H1 (cell line): ENCODE measurements at regions not wholly inside any gene's neighbourhood (a gene's known extent, or its start where the extent isn't known, plus 50 kb on each side); places are given as distances from the start of the nearest gene placed in this dataset.

Experiments
- CTCF ChIA-PET: fragments of 300-600 bp; sonication (Branson Sonifier 250); formaldehyde crosslinking; loops from one replicate; lab custom pipeline; 2021; ENCODE audit not compliant: partially characterized antibody; lab: Charles Lee
- POLR2A ChIA-PET: fragments of 300-600 bp; sonication (Branson Sonifier 250); formaldehyde crosslinking; loops from one replicate; lab custom pipeline; 2021; ENCODE audit warnings: inconsistent platforms; ENCODE audit not compliant: partially characterized antibody; lab: Charles Lee
- DNase-seq, 2 experiments: peaks; one replicate each; pipeline versions ENCODE4 v3.0.0 to v3.0.0-alpha.2; 2010 to 2022; ENCODE audit warnings: low spot score in 2 of 2, low read depth in 1 of 2, mixed read lengths in 1 of 2
- FAIRE-seq: peaks from 2 replicates; lab custom pipeline; 2011; peaks lifted over from hg19 to GRCh38; lab: Jason Lieb, UNC
- H2AFZ ChIP-seq: 2 replicates; pipeline ENCODE4 v1.8.1; 2012; ENCODE audit warnings: low read length, inconsistent platforms
- H2AK5ac ChIP-seq: 2 replicates; pipeline ENCODE4 v1.6.1; 2013; ENCODE audit warnings: low read depth, low read length
- H2BK120ac ChIP-seq: replicated peaks from 2 replicates; pipeline ENCODE3; 2013; ENCODE audit warnings: low read depth, low read length, inconsistent platforms
- H2BK12ac ChIP-seq: 2 replicates; pipeline ENCODE4 v1.6.1; 2013; ENCODE audit warnings: low read depth, low read length
- H2BK15ac ChIP-seq: 2 replicates; pipeline ENCODE4 v1.6.1; 2013; ENCODE audit warnings: low read length
- H2BK20ac ChIP-seq: 2 replicates; pipeline ENCODE4 v1.6.1; 2013; ENCODE audit warnings: low read length
- H2BK5ac ChIP-seq: 2 replicates; pipeline ENCODE4 v1.6.1; 2013; ENCODE audit warnings: low read depth, low read length
- H3K14ac ChIP-seq: 2 replicates; pipeline ENCODE4 v1.6.1; 2013; ENCODE audit warnings: inconsistent platforms; ENCODE audit not compliant: insufficient read length
- H3K18ac ChIP-seq: 2 replicates; pipeline ENCODE4 v1.6.1; 2013; ENCODE audit warnings: low read length; ENCODE audit errors: extremely low read depth
- H3K23ac ChIP-seq: 2 replicates; pipeline ENCODE4 v1.6.1; 2013; ENCODE audit warnings: inconsistent platforms; ENCODE audit not compliant: insufficient read length
- H3K23me2 ChIP-seq: 2 replicates; pipeline ENCODE4 v1.6.1; 2013; ENCODE audit warnings: low read depth, low read length
- H3K27ac ChIP-seq: 2 replicates; pipeline ENCODE4 v1.6.1; 2011; ENCODE audit warnings: low read depth, low read length, inconsistent platforms
- H3K27me3 ChIP-seq, 4 experiments: replicated peaks in 1 of 4; 1 replicate in 1 of 4; 2 replicates in 3 of 4; pipeline versions ENCODE4 v1.6.1 to v1.8.1; 2011 to 2013; ENCODE audit warnings: low read length in 3 of 4, mild to moderate bottlenecking in 3 of 4, inconsistent platforms in 2 of 4, mixed read lengths in 2 of 4, moderate library complexity in 1 of 4; ENCODE audit not compliant: control insufficient read depth in 3 of 4, insufficient read depth in 3 of 4; ENCODE audit errors: extremely low read depth in 1 of 4
- H3K36me3 ChIP-seq, 4 experiments: 2 replicates each; pipeline versions ENCODE4 v1.6.1 to v1.8.1; 2011 to 2013; ENCODE audit warnings: mild to moderate bottlenecking in 4 of 4, low read length in 3 of 4, moderate library complexity in 2 of 4, control low read depth in 1 of 4, inconsistent platforms in 1 of 4; ENCODE audit not compliant: insufficient read depth in 4 of 4, control insufficient read depth in 2 of 4
- H3K4ac ChIP-seq: replicated peaks from 2 replicates; pipeline ENCODE3; 2013; ENCODE audit warnings: low read length, low read depth, mixed read lengths, inconsistent platforms; ENCODE audit not compliant: insufficient read length
- H3K4me1 ChIP-seq, 4 experiments: replicated peaks in 1 of 4; 1 replicate in 1 of 4; 2 replicates in 3 of 4; pipeline versions ENCODE4 v1.6.1 to v1.8.1; 2011 to 2013; ENCODE audit warnings: low read length in 3 of 4, inconsistent platforms in 2 of 4, mixed read lengths in 1 of 4; ENCODE audit not compliant: insufficient read depth in 4 of 4, control insufficient read depth in 3 of 4
- H3K4me2 ChIP-seq, 2 experiments: 2 replicates each; pipeline versions ENCODE4 v1.6.1 to v1.8.1; 2011 to 2013; ENCODE audit warnings: low read depth in 2 of 2, low read length in 2 of 2, control low read depth in 1 of 2, inconsistent platforms in 1 of 2, mild to moderate bottlenecking in 1 of 2; ENCODE audit not compliant: insufficient read depth in 1 of 2
- H3K4me3 ChIP-seq, 4 experiments: fragments of 200-600, 300-600 bp in 1 of 4; sonication (generic), shearing (Covaris generic), sonication (Bioruptor Twin) in 1 of 4; 2 replicates each; pipeline versions ENCODE4 v1.5.1 to v1.8.1; 2011 to 2016; ENCODE audit warnings: low read length in 4 of 4, low read depth in 3 of 4, control low read depth in 2 of 4, inconsistent platforms in 2 of 4, mild to moderate bottlenecking in 2 of 4, mixed read lengths in 1 of 4, moderate library complexity in 1 of 4; ENCODE audit not compliant: insufficient read depth in 2 of 4; ENCODE audit errors: extremely low read depth in 1 of 4
- H3K56ac ChIP-seq: replicated peaks from 2 replicates; pipeline ENCODE3; 2013; ENCODE audit warnings: low read depth, mild to moderate bottlenecking, mixed read lengths, low read length, inconsistent platforms; ENCODE audit not compliant: insufficient read length
- H3K79me1 ChIP-seq: 2 replicates; pipeline ENCODE4 v1.6.1; 2013; ENCODE audit warnings: low read depth, low read length, control low read depth
- H3K79me2 ChIP-seq, 2 experiments: 2 replicates each; pipeline versions ENCODE4 v1.6.1 to v1.8.1; 2012 to 2013; ENCODE audit warnings: low read length in 2 of 2, mild to moderate bottlenecking in 2 of 2, inconsistent platforms in 1 of 2; ENCODE audit not compliant: insufficient read depth in 2 of 2, control insufficient read depth in 1 of 2
- H3K9ac ChIP-seq, 4 experiments: replicated peaks in 1 of 4; 1 replicate in 1 of 4; 2 replicates in 3 of 4; pipeline versions ENCODE4 v1.6.1 to v1.8.1; 2011 to 2013; ENCODE audit warnings: low read depth in 3 of 4, low read length in 3 of 4, control low read depth in 2 of 4, mild to moderate bottlenecking in 2 of 4, moderate library complexity in 2 of 4, inconsistent platforms in 1 of 4; ENCODE audit errors: extremely low read depth in 1 of 4
- H3K9me3 ChIP-seq, 2 experiments: 2 replicates each; pipeline versions ENCODE4 v1.6.1 to v1.8.1; 2012 to 2013; ENCODE audit warnings: mild to moderate bottlenecking in 2 of 2, moderate library complexity in 2 of 2, control low read depth in 1 of 2, inconsistent platforms in 1 of 2, low read depth in 1 of 2, low read length in 1 of 2, mixed read lengths in 1 of 2; ENCODE audit not compliant: insufficient read depth in 2 of 2
- H4K20me1 ChIP-seq, 2 experiments: replicated peaks in 1 of 2; 2 replicates each; pipeline versions ENCODE3 to v1.8.1; 2011 to 2013; ENCODE audit warnings: inconsistent platforms in 2 of 2, low read length in 2 of 2, mild to moderate bottlenecking in 1 of 2; ENCODE audit not compliant: insufficient read depth in 2 of 2, control insufficient read depth in 1 of 2
- H4K5ac ChIP-seq: 2 replicates; pipeline ENCODE4 v1.6.1; 2013; ENCODE audit warnings: low read length, low read depth, mixed read lengths, inconsistent platforms; ENCODE audit not compliant: insufficient read length
- H4K8ac ChIP-seq: 2 replicates; pipeline ENCODE4 v1.8.0; 2013; ENCODE audit warnings: mild to moderate bottlenecking, moderate library complexity, low read length, inconsistent platforms; ENCODE audit not compliant: insufficient read depth; ENCODE audit errors: extremely low read depth
- H4K91ac ChIP-seq: replicated peaks from 2 replicates; pipeline ENCODE3; 2013; ENCODE audit warnings: low read length, mixed read lengths, inconsistent platforms; ENCODE audit not compliant: insufficient read length
- CREB1 ChIP-seq: IDR thresholded peaks from 2 replicates; pipeline ENCODE4 v1.6.1; 2012; ENCODE audit warnings: inconsistent platforms
- SIX5 ChIP-seq: IDR thresholded peaks from 2 replicates; pipeline ENCODE4 v1.6.1; 2011; ENCODE audit warnings: mild to moderate bottlenecking, low read depth, low read length
- SP2 ChIP-seq: IDR thresholded peaks from 2 replicates; pipeline ENCODE4 v1.6.1; 2012; ENCODE audit warnings: mild to moderate bottlenecking, low read length, inconsistent platforms
- TAF1 ChIP-seq: IDR thresholded peaks from 2 replicates; pipeline ENCODE4 v1.6.1; 2011; ENCODE audit warnings: mild to moderate bottlenecking, low read depth, low read length
- WGBS, 2 experiments: shearing (Covaris generic) in 1 of 2; methylation state at CpG; one replicate each; pipeline versions ENCODE4 v1.1.6 to v1.1.7; 2013 to 2015; ENCODE audit warnings: low lambda C conversion rate in 2 of 2, mixed read lengths in 2 of 2, inconsistent platforms in 1 of 2, low coverage in 1 of 2, missing lambda C conversion rate in 1 of 2; ENCODE audit not compliant: insufficient replicate concordance in 2 of 2, insufficient coverage in 1 of 2, insufficient read length in 1 of 2; ENCODE audit errors: extremely low coverage in 1 of 2, missing lambda C conversion rate in 1 of 2; 5-methylcytosine and 5-hydroxymethylcytosine counted together

DNA sequence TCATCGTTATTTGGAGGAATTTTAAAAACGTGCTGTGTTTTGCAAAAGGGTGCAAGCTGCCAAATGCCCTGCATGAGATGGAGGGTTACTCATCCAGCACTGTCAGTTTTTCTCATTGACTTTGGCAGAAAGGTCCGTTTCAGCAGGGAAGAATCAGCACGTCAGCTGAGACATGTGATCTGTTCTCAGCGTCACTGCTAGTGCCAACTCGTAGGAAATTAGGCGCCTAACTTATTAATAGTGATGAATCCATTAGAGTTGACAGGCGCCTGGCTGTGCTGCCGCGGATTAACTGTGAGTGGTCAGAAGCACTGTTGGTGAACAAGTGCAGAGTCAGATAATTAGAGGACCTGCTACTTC, 175.5 kb upstream of the FOXQ1 start:
- Histone ChIP-seq H3K4ac (no peak overlapping the region), H3K36me3 (no peaks in the 10 kb centered on the region), H3K4me2 (no peak overlapping the region), H3K23ac (no peak overlapping the region), H3K56ac (no peak overlapping the region), H4K20me1 (peaks cover 0 to 1% of the 10 kb centered on the region in 2 experiments), H3K9me3 (no peaks in the 10 kb centered on the region), H3K14ac (no peak overlapping the region), H4K91ac (no peak overlapping the region), H2AFZ (no peak overlapping the region), H2BK120ac (no peak overlapping the region), H3K27me3 (no peaks in the 10 kb centered on the region), H3K23me2 (no peaks in the 10 kb centered on the region), H3K4me1 (no peaks in the 10 kb centered on the region), H2BK15ac (no peak overlapping the region), H3K27ac (no peak overlapping the region), H2BK20ac (no peak overlapping the region), H3K9ac (no peak overlapping the region), H2BK12ac (no peak overlapping the region), H2BK5ac (no peak overlapping the region), H3K18ac (no peak overlapping the region), H3K79me2 (no peaks in the 10 kb centered on the region), H4K8ac (no peak overlapping the region), H3K4me3 (no peak overlapping the region), H3K79me1 (no peaks in the 10 kb centered on the region), H4K5ac (no peak overlapping the region), H2AK5ac (no peak overlapping the region)
- ChIA-PET CTCF (no interaction called here), POLR2A (no interaction called here)
- 87% methylated on average over 10 of the region's 10 CpGs; no CpG with 5 or more reads in 1 of the 2 experiments for WGBS, 2 experiments
- no peak for TF ChIP-seq TAF1
- TF ChIP-seq SP2: no peak
- no peak for TF ChIP-seq SIX5
- no peak for TF ChIP-seq CREB1
- no peak for FAIRE-seq
- no peak for DNase-seq
